Hematopoietic multipotent progenitor cell treated with erythropoietin and hydrocortisone succinate and interleukin-3 and kit ligand, for 15 days (in vitro differentiated cells): ENCODE measurements at regions not wholly inside any gene's neighbourhood (a gene's known extent, or its start where the extent isn't known, plus 50 kb on each side); places are given as distances from the start of the nearest gene placed in this dataset.

Experiments
- DNase-seq: peaks from one replicate; pipeline ENCODE4 v3.0.0-alpha.2; 2015; ENCODE audit warnings: low spot score

- DNase-seq = no peak
Measured at GRCh38 chr2:239626961-239627592, 226.3 kb upstream of the HDAC4 start.

- no peak for DNase-seq
Measured at GRCh38 chr2:239625971-239626734, 225.3 kb upstream of the HDAC4 start.

GRCh38 chr2:239625156-239625845 is 224.5 kb upstream of the HDAC4 start:
- DNase-seq = no peak

GRCh38 chr2:239621611-239622010 is 220.8 kb upstream of the HDAC4 start:
- DNase-seq = no peak

GRCh38 chr2:239619369-239619768 is 218.5 kb upstream of the HDAC4 start:
- no peak for DNase-seq

- DNase-seq = no peak
Measured at GRCh38 chr2:239616729-239617128, 215.9 kb upstream of the HDAC4 start.

GRCh38 chr2:239612133-239612532 is 211.3 kb upstream of the HDAC4 start:
- DNase-seq = no peak

GRCh38 chr2:239611222-239611795 is 210.5 kb upstream of the HDAC4 start:
- no peak for DNase-seq

- DNase-seq = no peak
Measured at GRCh38 chr2:239610457-239611221, 209.8 kb upstream of the HDAC4 start.

GRCh38 chr2:239609607-239610310 is 208.9 kb upstream of the HDAC4 start:
- DNase-seq = no peak

- DNase-seq = no peak
Measured at GRCh38 chr2:239609162-239609561, 208.3 kb upstream of the HDAC4 start.

GRCh38 chr2:239608723-239609122 is 207.9 kb upstream of the HDAC4 start:
- no peak for DNase-seq

GRCh38 chr2:239608260-239608659 is 207.4 kb upstream of the HDAC4 start:
- DNase-seq = no peak

- DNase-seq = no peak
Measured at GRCh38 chr2:239607517-239608191, 206.8 kb upstream of the HDAC4 start.

- no peak for DNase-seq
Measured at GRCh38 chr2:239606741-239607516, 206.1 kb upstream of the HDAC4 start.

- DNase-seq = no peak
Measured at GRCh38 chr2:239605976-239606375, 205.2 kb upstream of the HDAC4 start.

- no peak for DNase-seq
Measured at GRCh38 chr2:239605409-239605808, 204.6 kb upstream of the HDAC4 start.

- DNase-seq = no peak
Measured at GRCh38 chr2:239604861-239605260, 204.0 kb upstream of the HDAC4 start.

GRCh38 chr2:239603411-239604356 is 202.9 kb upstream of the HDAC4 start:
- no peak for DNase-seq
